ENCODE measurements at regions not wholly inside any gene's neighbourhood (a gene's known extent, or its start where the extent isn't known, plus 50 kb on each side); places are given as distances from the start of the nearest gene placed in this dataset.
"Not testable (repeated sequence)": the region's sequence is repeated elsewhere in the genome, so short reads cannot be mapped to it uniquely, and the experiment has no call there.

GRCh38 chr18:28729321-28729720 is 552.4 kb upstream of the CDH2 start:
- DNase-seq (ENCODE audit: low spot score in 2 of 2) (no peak), ATAC-seq (no peak)
- peaks cover 0 to 15% of the 10 kb centered on the region in 2 donors for H3K9me3 Mint-ChIP-seq
- H3K27ac Mint-ChIP-seq = no peak overlapping the region
- H3K36me3 Mint-ChIP-seq = no peaks in the 10 kb centered on the region

DNA sequence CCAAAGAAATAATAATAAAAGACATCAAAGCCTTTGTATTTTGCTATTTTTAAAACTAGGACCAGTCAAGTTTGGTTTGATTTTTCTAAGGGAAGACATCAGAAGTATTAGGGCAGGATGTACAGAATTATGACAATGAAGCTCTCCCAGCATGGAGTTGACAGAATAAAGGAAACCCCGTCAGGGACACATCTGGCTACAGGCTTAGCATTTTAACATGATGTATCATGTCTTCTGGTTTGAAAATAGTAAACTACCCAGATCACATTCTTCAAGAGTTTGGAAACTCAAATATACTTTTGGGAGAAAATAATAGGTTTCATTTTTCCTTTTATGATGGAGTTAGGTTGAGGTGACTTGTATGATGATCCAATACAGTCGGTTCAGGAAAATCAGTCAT is 552.0 kb upstream of the CDH2 start:
- H3K9me3 Mint-ChIP-seq = peaks cover 3 to 14% of the 10 kb centered on the region in 2 donors
- H3K36me3 Mint-ChIP-seq = peaks cover 0 to 3% of the 10 kb centered on the region in 2 donors
- no peak for ATAC-seq
- DNase-seq (ENCODE audit: low spot score in 2 of 2) = no peak
- H3K27ac Mint-ChIP-seq = no peak overlapping the region

- not testable (repeated sequence) for H3K36me3 Mint-ChIP-seq; ATAC-seq; H3K27ac Mint-ChIP-seq; DNase-seq (ENCODE audit: low spot score in 2 of 2)
- H3K9me3 Mint-ChIP-seq = peaks cover 9 to 11% of the 10 kb centered on the region in 2 donors
Measured at GRCh38 chr18:28727189-28727588, 550.3 kb upstream of the CDH2 start.

DNA sequence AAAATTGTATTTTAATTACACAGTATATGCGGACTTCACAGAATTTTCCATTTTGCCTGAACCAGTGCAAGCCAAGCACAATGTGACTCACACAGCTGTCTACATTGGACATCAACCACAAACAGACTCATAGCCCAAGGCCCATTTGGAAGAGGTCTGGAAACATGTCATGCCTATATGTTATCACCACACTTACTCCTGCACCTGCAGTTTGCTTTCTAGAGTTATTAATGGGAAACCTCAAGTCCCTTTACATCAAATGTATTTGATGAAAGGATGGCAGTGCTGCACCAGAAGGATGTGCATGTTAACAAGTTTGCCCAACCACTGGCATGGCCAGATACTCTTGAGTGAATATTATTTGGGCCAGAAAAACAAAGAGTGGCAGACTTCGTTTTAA is 548.9 kb upstream of the CDH2 start:
- DNase-seq (ENCODE audit: low spot score in 2 of 2) = no peak
- peaks cover 11 to 18% of the 10 kb centered on the region in 2 donors for H3K9me3 Mint-ChIP-seq
- no peak overlapping the region for H3K27ac Mint-ChIP-seq
- no peak for ATAC-seq
- peaks cover 0 to 4% of the 10 kb centered on the region in 2 donors for H3K36me3 Mint-ChIP-seq

DNA sequence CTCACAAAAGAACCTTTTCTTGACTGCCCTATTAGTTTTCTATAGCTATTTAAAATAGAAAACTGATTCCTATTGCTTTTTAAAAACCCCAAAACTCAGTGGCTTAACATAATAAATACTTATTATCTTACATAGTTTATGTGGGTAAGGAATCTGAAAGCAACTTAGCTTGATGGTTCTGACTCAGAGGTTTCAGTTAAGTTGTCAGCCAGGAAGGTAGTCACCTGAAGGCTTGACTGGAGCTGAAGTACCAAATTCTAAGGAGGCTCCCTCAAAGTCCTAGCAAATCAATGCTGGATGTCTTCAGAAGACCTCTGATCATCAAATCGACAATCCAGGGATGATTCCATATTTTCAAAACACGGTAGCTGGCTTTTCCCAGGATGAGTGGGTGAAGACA is 546.6 kb upstream of the CDH2 start:
- DNase-seq (ENCODE audit: low spot score in 2 of 2) = no peak
- peaks cover 0 to 4% of the 10 kb centered on the region in 2 donors for H3K36me3 Mint-ChIP-seq
- no peak for ATAC-seq
- H3K9me3 Mint-ChIP-seq = peaks cover 14 to 18% of the 10 kb centered on the region in 2 donors
- H3K27ac Mint-ChIP-seq = no peak overlapping the region

DNA sequence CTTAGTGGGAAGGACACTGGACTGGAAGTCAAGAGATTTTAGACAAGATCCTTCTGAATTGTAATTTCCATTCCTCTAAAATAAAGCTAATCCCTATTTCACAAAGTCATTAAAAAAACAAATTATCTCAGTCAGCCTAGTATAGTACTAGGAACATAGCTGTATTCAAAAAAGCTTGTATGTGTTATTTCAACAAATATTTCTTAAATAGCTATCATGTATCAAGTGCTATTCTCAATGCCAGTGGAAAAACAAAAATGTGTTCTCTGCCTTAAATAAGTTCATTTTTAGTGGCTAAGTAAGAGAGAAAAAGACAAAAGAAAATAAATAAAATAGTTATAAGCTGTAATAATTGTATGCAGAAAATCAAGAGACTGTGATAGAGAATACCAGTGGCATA is 541.8 kb upstream of the CDH2 start:
- peaks cover 26 to 33% of the 10 kb centered on the region in 2 donors for H3K9me3 Mint-ChIP-seq
- no peak for ATAC-seq
- no peak for DNase-seq (ENCODE audit: low spot score in 2 of 2)
- peaks cover 0 to 5% of the 10 kb centered on the region in 2 donors for H3K36me3 Mint-ChIP-seq
- no peak overlapping the region for H3K27ac Mint-ChIP-seq

- H3K36me3 Mint-ChIP-seq = peaks cover 0 to 5% of the 10 kb centered on the region in 2 donors
- H3K9me3 Mint-ChIP-seq = peaks cover 22 to 24% of the 10 kb centered on the region in 2 donors
- ATAC-seq (no peak), DNase-seq (ENCODE audit: low spot score in 2 of 2) (no peak)
- H3K27ac Mint-ChIP-seq = no peak overlapping the region
Measured at GRCh38 chr18:28716338-28716737, 539.4 kb upstream of the CDH2 start.

DNA sequence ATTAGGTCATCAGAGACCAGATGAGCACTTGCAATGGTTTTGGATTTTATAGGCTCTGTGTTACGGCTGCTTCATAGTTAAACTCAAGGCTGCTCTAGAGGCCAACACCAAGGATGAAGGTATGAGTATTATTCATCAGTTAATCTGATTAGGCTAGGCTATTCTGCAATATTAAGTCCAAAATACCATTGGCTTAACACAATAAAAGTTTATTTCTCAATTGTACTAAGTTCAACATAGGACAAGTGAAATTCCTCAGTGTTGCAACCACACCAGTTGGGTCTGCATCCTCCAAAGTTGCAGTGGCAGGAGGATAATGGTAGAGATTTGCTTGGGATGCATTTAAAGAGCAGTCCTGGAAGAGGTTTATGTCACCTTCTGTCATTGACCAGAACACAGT is 538.3 kb upstream of the CDH2 start:
- peaks cover 19% of the 10 kb centered on the region in 2 donors for H3K9me3 Mint-ChIP-seq
- H3K27ac Mint-ChIP-seq = no peak overlapping the region
- H3K36me3 Mint-ChIP-seq = peaks cover 0 to 5% of the 10 kb centered on the region in 2 donors
- no peak for ATAC-seq
- no peak for DNase-seq (ENCODE audit: low spot score in 2 of 2)

- peaks cover 0 to 5% of the 10 kb centered on the region in 2 donors for H3K36me3 Mint-ChIP-seq
- H3K27ac Mint-ChIP-seq = no peak overlapping the region
- DNase-seq (ENCODE audit: low spot score in 2 of 2) (no peak), ATAC-seq (no peak)
- H3K9me3 Mint-ChIP-seq = peaks cover 19% of the 10 kb centered on the region in 2 donors
Measured at GRCh38 chr18:28714498-28714897, 537.6 kb upstream of the CDH2 start.

DNA sequence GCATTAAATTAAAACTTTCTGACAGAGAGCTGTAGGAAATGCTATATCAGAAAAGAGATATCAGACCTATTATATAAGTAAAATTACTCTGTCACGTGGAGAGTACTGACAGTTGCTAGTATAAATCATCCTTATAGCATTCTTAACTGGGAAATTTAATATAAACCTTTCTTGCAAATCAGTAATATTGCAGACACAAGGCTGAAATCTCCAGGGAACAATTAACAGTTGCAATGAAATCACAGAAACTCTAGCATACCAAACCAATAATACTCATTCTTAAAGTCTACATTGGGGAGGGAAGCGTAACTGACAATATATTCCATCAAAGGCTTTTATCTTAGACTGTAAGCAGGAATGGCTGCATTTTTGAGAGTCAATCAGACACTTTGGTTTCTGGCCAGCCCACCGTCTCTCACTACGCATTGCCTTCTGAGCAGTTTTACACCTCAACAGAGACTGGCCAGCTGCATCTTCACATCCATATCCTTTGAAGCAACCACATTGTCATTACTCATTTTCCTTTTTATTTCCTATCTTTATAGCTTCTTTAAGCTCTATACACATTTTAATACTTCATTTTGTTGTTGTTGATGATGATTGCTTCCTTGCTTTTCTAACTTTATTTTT is 536.0 kb upstream of the CDH2 start:
- H3K9me3 Mint-ChIP-seq = peaks cover 18 to 19% of the 10 kb centered on the region in 2 donors
- H3K36me3 Mint-ChIP-seq = peaks cover 0 to 5% of the 10 kb centered on the region in 2 donors
- no peak overlapping the region for H3K27ac Mint-ChIP-seq
- no peak for DNase-seq (ENCODE audit: low spot score in 2 of 2)
- no peak for ATAC-seq

GRCh38 chr18:28712172-28712571 is 535.2 kb upstream of the CDH2 start:
- DNase-seq (ENCODE audit: low spot score in 2 of 2) (no peak), ATAC-seq (no peak)
- Mint-ChIP-seq H3K9me3 (peaks cover 11% of the 10 kb centered on the region in 2 donors), H3K36me3 (no peaks in the 10 kb centered on the region), H3K27ac (no peak overlapping the region)

DNA sequence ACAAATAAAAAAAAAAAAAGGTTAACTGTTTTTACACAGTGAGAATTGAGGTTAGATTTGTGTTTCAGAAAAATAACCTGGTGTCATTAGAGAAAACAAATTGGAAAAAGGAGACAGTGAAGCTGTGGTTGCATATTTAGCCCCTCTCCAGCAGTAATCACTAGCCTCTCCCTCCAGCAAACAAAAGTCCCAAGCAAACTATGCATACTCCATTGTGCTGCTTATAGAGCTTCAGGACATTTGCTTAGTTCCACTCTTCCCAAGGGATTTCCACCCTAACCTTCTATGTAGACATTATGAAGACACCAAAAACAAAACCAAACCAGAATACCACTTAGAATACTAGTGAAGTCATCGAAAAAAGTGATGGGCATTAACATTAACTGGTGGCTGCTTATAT is 534.2 kb upstream of the CDH2 start:
- Mint-ChIP-seq H3K9me3 (peaks cover 3 to 10% of the 10 kb centered on the region in 2 donors), H3K27ac (no peak overlapping the region), H3K36me3 (no peaks in the 10 kb centered on the region)
- DNase-seq (ENCODE audit: low spot score in 2 of 2) (no peak), ATAC-seq (no peak)

GRCh38 chr18:28707006-28707405 is 530.1 kb upstream of the CDH2 start:
- ATAC-seq = no peak
- no peak overlapping the region for H3K27ac Mint-ChIP-seq
- peaks cover under 1 to 5% of the 10 kb centered on the region in 2 donors for H3K9me3 Mint-ChIP-seq
- H3K36me3 Mint-ChIP-seq = no peaks in the 10 kb centered on the region
- DNase-seq (ENCODE audit: low spot score in 2 of 2) = no peak

- ATAC-seq = no peak
- DNase-seq (ENCODE audit: low spot score in 2 of 2) = no peak
- peaks cover 5 to 6% of the 10 kb centered on the region in 2 donors for H3K9me3 Mint-ChIP-seq
- H3K27ac Mint-ChIP-seq = no peak overlapping the region
- H3K36me3 Mint-ChIP-seq = no peaks in the 10 kb centered on the region
Measured at GRCh38 chr18:28706397-28706796, 529.5 kb upstream of the CDH2 start.

DNA sequence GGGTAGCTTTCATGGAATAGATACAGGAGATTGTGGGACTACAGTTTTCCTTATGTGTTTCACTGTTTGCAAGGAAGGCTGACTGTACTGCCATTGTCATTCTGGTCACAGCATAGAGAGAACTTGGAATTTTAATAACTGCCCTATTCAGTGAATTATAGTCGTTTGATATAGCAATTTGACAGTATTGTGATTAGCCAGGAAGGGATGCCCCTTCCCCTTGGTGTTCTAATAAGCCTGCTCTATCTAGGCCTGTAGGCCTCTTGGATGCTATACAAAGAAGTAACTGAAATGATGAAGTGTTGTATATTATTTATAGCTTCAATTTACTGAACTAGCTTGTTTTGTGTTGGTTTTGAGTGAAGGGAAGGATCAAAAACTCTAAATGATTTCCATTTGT is 528.6 kb upstream of the CDH2 start:
- peaks cover 13 to 14% of the 10 kb centered on the region in 2 donors for H3K9me3 Mint-ChIP-seq
- no peak for DNase-seq (ENCODE audit: low spot score in 2 of 2)
- no peak overlapping the region for H3K27ac Mint-ChIP-seq

GRCh38 chr18:28692337-28692736 is 515.4 kb upstream of the CDH2 start:
- Mint-ChIP-seq H3K27ac (no peak overlapping the region), H3K9me3 (peaks cover 20 to 22% of the 10 kb centered on the region in 2 donors), H3K36me3 (peaks cover 0 to 7% of the 10 kb centered on the region in 2 donors)
- ATAC-seq = no peak
- no peak for DNase-seq (ENCODE audit: low spot score in 2 of 2)

More for the DNA sequence above, 528.6 kb upstream of the CDH2 start:
- H3K36me3 Mint-ChIP-seq = no peaks in the 10 kb centered on the region
- ATAC-seq = no peak

DNA sequence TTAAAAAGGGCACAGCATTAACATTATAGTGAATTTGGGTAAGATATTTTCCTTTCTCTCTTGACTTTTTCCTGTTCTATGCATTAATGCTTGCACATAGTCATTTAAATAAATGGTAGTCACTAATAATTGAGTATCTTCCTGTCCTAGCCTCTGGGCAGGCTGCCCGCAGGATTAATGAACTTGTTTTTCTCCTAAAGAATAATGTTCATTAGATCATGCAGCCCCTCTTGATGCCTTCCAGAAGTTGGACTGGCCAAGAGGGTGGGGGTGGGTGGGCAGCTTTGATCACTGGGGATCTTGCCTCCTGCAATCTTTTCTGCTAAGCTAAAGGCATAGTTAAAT is 514.5 kb upstream of the CDH2 start:
- Mint-ChIP-seq H3K36me3 (peaks cover 0 to 7% of the 10 kb centered on the region in 2 donors), H3K9me3 (peaks cover 19 to 20% of the 10 kb centered on the region in 2 donors), H3K27ac (no peak overlapping the region)
- no peak for ATAC-seq
- no peak for DNase-seq (ENCODE audit: low spot score in 2 of 2)

- no peak overlapping the region for H3K27ac Mint-ChIP-seq
- peaks cover 0 to 7% of the 10 kb centered on the region in 2 donors for H3K36me3 Mint-ChIP-seq
- no peak for DNase-seq (ENCODE audit: low spot score in 2 of 2)
- peaks cover 19 to 20% of the 10 kb centered on the region in 2 donors for H3K9me3 Mint-ChIP-seq
- no peak for ATAC-seq
Measured at GRCh38 chr18:28690836-28691495, 514.0 kb upstream of the CDH2 start.
